ENCODE measurements at regions not wholly inside any gene's neighbourhood (a gene's known extent, or its start where the extent isn't known, plus 50 kb on each side); places are given as distances from the start of the nearest gene placed in this dataset.

DNA sequence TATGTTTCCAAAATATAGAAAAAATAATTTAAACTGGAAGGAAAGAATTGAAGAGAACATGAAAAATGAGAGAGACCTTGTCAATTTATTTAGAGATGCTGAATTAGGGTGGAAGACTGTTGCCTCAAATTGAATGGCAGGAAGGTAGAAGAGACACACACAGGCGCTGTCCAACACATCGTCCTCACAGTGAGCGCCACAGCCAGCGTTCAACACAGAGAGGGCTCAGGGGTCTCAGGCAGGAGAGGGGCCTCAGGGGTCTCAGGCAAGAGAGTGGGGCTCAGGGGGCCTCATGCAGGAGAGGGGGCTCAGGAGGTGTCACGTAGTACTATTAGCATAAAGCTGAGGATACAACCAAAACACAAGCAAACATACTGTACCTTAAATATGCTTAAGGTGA lies 65.7 kb downstream of the TMEM18 start:
- DNase-seq = no peak

DNA sequence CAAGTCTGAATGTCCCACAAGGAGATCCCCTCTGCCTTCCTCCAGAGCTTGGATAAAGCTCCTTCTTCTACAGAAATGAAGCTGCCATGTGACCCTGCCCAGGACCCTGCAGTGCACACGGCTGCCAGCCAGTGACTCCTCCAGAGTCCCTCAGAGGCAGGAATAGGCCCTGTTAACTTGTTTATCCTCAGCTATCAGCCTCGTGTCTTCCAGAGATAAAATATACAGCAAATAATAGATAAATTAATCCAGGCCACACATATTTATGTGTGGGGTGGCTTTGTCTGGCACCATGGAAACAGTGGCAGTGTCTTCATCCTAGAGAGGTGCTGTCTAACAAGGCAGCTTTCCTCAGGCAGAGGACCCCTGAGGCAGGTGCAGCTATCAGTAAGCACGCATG lies 66.7 kb downstream of the TMEM18 start:
- DNase-seq = no peak

DNA sequence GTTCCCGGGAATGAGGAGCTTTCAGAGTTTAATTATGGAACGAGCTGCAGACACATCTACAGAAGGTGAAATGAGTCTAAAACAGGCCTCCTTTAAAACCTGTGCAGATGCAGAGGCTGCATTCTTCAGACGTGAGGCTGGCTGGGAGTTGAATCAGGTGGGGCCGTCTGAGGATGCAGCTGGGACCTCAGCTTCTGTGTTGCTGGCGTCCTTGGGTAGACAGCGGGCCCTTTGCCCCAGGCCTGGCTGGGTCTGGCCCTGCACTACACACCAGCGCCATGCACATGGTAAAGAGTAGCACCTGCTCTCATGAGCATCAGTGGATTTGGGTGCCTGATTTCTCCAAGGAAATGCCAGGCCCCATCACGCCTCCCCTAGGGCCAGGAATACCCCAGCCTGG lies 67.3 kb downstream of the TMEM18 start:
- no peak for DNase-seq

DNA sequence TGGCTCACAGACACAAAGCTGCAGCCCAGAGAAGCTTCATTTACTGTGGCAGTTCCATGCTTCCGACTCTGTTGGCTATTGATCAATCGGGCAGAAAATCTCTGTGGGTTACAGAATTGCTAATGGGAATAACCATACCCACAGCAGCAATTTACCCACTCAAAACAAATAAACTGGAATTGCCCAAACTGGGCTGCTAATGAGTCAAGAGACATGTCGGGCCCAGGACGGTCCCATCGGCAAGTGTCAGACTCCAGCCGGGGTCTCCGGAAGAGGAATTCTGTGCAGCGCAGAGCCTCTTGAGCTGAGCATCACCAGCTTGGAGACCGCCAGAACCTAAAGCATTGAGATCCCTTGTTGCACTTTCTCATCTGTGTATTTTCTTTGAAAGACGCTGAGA lies 67.8 kb downstream of the TMEM18 start:
- no peak for DNase-seq

DNA sequence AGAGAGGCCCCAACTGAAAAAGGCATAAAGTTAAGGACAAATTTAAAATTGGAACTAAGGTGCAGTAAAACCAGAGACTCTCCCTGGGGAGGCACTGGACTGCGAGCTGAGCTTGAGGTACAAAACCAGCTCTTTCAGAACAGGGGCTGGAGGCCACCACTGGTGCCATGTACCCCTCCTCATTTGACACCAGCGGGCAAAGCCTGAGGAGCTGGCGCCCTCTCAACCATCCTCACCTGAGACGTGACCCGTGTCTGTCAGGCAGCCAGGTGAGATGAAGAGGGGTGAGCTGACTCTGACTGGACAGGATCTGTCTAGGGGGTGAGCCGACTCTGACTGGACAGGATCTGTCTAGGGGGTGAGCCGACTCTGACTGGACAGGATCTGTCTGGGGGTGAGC lies 68.5 kb downstream of the TMEM18 start:
- DNase-seq = no peak

DNA sequence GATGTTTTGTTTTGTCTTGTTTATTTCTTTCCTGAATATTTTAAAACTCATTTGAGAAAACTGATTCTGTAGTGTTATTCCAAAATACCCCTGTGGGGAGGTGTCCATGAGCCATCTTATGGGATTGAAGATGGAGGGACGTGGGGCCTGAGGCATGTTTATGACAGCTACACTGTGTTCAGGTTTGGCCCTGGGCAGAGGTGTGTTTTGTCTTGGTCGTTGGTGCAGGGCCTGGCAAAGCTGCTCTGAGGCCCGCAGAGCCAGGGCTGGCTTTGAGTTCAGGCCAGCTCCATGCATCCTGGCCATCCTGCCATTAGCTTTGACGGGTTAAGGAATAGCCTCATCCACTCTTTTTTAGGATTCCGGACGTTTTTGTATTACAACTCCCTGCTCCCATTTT lies 68.9 kb downstream of the TMEM18 start:
- DNase-seq = no peak

DNA sequence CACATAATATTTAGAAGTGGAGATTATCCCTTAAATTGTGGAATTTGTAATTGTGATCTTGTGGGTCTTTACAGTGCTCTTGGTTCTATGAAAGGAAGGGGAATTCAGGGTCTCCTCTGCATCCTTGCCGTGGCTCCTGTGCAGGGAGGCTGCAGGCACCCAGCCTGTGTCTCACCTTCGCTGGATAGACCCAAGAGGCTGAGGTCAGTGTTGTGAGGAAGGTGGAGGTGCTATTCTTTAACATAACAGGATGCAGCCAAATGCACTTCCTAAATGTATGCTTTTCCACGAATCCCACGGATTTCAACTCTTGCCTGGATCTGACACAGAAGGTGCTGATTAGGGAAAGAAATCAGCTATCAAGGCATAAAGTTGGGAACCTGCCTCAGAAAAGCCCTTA lies 69.5 kb downstream of the TMEM18 start:
- no peak for DNase-seq

DNA sequence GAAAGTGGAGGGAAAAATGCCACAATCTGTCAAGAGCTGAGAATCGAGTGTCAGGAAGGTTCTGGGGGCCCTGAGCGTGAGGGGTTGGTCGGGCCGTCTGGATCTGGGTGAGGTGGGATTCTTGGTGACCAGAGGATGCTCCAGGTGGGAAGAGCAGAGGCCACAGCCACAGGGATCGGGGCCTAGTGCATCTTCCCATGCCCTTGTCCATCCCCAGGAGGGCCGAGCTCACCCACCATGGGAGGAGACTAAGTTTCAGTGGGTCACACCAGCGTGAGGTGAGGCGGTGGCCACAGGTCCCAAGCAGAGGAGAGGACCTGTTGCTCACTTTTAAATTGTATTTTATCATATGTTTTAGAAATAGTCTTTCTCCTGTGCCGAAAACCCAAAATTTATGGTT lies 70.0 kb downstream of the TMEM18 start:
- no peak for DNase-seq

DNA sequence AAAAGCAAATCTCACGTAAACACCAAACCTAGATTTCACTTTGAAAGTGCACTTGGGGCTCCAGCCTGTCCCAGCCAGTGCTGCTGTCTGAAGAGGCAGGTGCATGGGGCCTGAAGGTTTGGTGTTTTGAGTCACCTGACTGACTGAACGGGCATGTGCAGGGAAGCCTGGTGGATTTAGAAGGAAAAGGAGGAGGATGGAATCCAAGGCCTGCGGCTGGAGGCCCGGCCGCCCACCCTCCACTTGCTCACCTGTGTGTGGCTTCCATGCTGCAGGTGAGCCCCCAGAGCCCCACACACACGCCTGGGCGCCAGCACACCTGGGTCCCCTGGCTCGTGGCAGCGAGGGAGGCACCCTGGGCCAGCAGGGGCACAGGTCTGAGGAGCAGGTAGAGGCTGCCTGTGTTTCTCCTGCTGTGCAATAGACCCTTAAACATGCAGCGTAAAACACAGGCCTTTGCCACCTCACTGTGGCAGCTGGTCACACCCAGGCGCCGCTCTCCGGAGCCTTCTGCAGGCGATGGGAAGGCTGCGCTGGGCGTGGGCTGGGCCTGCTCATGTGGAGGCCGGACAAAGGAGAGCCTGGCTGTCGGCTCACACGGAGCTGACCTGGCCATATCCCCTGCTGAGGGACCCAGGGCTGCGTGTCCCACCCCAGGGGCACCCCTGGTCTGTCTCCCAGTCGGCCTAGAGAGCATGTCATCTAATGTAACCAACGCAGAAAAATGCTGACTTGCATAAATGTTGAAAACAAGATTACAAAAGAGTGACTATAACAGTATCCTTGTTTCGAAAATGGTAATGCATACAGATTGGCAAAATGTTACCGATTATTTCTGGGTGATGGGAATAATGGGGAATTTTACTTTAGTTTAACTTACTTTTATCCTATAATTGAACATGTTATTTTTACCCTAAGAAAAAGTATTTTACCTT lies 71.3 kb downstream of the TMEM18 start:
- no peak for DNase-seq

DNA sequence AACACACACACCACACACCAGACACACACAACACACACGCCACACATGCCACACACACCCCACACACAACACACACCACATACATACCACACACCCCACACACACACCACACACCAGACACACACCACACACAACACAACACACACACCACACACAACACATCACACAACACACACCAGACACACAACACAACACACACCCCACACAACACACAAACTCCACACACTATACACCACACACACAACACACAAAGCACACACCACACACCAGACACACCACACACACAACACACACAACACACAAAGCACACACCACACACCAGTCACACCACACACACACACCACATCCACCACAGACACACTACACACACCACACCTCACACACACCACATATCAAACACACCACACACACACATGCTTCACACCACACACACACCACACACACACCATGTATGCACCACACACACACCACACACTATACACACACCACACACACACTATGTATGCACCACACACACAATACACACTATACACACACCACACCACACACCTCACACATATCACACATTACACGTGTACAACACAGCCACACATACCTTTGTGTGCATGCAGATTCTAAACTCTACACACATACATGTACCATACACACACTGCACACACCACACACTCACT lies 72.2 kb downstream of the TMEM18 start:
- no peak for DNase-seq

DNA sequence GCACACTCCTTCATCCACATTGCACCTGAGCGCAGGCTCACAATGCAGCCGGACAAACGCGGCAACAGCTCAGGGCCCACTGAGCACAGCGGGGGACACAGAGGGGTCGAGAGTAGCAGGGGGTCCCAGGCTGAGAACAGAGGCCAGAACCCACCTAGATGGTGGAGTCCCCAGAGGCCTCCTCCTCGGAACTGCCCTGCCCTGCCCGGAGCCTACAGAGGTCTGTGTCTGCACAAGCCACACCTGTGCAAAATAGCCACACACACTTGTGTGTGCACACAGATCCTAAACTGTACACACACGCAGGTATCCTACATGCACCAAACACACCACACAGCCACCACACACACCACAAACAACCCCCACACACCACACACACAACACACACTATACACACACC lies 72.8 kb downstream of the TMEM18 start:
- DNase-seq = no peak

DNA sequence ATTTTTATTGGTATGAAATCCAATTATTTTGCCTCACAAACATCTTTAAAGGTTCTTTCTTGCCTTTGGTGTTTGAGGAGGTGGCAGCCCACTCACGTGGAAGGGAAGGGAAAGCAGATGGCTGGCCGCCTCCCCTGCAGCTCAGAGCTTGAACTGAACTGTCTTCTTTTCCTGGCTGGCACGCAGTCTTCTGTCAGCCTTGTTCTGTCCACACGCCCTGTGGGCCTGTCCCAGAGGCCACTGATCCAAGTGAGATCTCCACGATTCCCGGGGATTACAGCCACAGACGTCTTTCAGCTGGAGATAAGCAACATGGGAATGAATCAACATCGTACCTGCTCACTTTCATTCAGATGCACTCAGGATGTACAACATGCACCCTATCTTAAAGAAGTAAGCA lies 73.3 kb downstream of the TMEM18 start:
- no peak for DNase-seq

DNA sequence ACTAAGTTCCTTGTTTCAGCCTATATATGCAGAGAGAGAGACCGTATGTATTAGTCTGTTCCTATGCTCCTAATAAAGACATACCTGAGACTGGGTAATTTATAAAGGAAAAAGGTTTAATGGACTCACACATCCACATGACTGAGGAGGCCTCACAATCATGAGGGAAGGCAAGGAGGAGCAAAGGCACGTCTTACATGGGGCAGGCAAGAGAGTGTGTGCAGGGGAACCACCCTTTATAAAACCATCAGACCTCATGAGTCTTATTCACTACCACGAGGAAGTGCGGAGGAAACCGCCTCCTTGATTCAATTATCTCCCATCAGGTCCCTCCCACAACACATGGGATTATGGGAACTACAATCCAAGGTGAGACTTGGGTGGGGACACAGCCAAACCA lies 73.8 kb downstream of the TMEM18 start:
- DNase-seq = no peak

DNA sequence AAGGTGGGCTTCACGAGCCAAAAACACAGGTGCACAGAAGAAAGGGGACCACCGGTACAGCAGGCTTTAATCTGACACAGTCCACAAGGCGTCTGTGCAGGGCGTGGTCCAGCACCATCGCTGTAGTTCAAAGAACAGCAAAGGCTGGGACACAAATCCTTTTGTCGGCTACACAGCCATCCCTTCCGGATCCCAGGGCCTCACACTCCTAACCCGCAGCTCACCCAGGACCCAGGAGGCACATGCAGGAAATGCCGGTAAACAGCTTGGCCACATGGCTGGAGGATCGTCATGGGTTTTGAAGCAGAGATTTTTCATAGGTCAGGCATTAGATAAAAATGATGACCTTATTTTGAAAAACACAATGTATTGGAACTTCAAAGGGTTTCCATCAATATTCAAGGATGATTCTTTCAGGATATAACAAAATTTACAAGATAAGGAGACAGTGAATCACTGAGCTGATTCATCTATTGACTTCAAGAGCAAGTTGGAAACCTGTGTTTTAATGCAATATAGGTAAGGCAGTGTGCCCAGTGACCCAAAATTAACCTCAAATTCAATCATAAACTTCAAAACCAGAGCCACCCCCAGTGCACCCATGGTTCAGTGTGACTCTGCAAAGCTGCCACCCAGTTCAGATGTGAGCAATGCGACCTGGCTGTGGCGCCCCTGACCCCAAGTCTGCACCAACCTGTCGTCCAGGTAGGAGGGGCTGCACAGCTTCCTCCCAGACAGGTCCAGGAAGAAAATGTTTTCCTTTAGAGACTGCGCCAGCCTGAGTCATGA lies 74.4 kb downstream of the TMEM18 start:
- no peak for DNase-seq

DNA sequence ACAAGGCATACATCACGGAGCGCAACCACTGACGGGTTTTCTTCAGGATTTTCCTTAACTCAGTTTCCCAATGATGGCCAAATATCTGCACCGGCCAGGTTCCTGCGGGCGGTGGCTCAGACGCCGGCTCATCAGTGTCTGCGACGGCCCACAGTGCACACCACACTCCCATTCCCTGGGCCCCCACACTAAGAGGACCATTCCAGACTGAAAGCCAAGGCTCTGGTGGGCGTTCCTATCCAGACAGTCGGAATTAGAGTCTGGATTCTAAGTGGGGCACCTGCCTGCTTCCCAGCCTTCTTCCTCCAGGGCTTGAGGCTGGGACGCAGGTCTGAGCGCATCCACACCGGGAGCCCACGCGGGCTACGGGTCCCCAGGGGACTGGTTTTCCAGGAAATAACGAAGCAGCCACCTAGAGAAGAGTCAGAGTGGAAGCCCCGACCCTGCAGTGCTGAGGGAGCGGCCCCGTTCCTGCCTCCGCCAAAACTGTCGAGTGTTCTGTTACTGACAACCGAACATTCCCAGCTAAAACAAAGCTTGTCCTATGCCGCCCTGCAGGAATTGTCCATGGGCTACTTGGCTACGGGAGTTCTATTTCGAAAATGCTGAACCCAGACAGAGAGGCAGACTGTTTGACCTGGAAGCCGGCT lies 75.3 kb downstream of the TMEM18 start:
- DNase-seq = no peak

DNA sequence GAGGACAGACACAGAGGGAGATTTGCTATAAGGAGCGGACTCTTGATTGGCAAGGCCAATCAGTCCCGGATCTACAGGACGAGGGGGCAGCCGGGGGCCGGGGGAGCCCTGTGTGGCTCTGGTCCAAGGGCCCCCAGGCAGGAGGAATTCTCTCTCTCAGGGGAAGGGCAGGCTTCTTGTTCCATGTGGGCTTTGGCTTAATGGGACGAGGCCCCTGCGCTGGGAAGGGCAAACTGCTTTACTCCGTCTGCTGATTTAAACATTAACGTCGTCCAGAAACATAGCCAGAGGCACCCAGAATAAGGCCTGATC lies 75.9 kb downstream of the TMEM18 start:
- DNase-seq = no peak

DNA sequence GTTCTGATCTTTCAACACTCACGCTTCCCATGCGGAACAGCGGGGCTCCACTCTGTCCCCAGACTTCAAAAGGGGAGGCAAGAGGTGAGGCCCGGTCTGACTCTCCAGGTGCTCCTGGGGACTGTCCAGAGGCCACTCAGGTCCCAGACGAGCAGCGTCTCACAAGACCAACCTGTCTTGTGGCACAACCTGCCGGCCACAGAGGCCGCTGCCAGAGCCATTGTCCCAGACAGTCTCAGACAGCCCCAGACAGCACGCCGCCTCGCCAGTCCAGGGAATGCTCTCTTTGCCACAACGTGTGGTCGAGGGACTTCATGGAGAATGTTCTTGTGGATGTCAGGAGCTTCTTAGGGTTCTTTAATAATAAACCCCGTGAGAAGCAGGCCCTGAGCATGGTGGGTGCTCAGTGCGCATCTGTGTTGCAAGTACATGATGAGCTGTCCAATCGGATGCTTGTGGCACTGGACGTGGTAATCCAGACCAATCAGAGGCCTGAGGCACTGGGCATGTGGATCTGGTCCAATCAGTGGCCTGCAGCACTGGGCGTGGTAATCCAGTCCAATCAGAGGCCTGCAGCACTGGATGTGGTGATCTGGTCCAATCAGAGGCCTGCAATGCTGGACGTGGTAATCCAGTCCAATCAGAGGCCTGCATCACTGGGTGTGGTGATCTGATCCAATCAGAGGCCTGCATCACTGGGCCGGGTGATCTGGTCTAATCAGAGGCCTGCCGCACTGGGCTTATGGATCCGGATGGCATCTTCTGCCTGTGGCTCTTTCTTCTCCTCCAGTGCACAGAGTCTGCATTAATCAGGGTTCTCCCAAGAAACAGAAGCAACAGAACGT lies 76.4 kb downstream of the TMEM18 start:
- DNase-seq = no peak

DNA sequence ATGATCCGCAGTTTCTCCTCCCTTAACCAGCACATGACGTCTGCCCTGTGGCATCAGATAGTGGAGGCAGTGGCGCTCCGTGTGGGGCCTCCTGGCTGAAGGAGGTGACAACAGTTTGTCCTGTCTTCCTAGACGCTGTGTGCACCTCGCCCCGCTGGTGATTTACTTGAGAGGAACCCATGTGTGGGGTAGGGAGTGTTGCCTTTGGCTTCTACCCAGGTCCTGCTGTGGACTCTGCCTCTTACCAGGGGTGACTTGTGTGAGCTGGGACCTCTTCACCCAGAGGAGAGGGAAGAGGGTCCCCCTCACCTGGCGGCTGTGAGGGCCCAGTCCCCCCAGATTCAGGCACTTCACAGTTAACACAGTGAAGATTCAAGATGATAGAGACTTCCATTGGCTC lies 77.6 kb downstream of the TMEM18 start:
- no peak for DNase-seq

DNA sequence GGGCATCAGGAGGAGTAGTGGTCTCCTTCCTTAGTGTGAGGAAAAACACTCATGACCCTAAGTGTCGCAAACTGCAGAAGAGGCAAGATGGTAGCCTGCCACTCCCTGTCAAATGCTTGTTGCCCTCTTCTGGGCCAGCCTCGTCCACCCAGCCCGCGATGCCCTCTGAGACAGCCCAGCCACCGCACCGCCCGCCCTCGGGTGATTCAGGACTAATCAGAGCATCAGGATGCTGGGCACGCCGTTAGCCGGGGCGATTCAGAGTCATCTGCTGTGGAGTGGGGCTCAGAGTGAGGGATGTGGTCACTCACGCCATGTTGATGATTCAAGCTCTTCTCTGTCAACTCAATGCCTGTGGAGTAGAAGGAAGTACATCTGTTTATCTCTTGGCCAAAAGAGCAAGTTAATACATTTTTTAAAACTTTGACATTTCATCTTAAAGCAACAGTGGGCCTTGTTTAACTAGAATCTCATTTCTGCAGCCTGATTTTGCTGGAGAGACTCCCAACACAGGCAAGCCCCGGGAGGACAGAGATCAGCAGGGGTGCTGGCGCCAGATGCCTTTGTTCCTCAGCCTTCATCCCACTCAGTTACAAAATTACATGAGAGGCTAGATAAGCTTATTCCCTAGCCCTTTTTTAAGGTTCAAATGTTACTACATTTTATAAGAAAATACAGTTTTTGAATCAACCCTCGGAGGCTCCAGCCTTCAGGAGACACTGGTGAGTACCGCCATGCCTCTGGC lies 79.0 kb downstream of the TMEM18 start:
- no peak for DNase-seq

DNA sequence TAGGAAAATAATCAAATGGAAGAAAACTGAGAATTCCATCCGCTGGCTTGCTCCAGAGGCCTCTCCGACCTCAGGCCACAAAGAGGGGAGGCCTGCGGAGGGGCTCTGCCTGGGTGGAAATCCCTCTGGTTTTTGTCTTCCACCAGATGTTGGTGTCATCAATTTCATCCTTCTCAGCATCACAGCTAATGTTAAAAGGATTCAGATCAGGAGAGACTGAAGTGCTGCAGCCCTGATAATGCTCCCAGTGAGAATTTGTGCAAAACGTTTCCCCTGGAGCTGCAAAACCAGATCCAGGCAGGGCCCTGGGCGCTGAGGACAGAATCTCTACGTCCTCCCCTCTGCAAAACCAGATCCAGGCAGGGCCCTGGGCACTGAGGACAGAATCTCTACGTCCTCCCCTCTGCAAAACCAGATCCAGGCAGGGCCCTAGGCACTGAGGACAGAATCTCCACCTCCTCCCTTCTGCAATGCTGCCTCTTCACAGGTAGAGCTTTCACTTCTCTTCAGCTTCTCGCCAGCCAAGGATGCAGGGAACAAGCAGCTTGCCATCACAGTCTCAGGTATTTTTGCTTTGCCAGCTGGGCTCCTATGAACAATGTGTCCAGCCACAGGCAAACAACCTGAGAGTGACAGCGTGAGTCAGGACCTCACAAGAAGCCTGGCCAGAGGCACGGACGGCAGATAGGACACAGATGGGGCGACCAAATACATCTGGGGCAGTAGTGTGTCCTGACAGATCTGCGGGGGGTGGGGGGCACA lies 81.2 kb downstream of the TMEM18 start:
- DNase-seq = no peak

Data from activated CD4-positive, alpha-beta T cell treated with anti-CD3 and anti-CD28 coated beads, Interleukin-2, amount 50 U/mL, for 4 hours (primary cell).